ENCODE measurements at regions not wholly inside any gene's neighbourhood (a gene's known extent, or its start where the extent isn't known, plus 50 kb on each side); places are given as distances from the start of the nearest gene placed in this dataset.

GRCh38 chr1:173128742-173129141 lies 78.0 kb upstream of the TNFSF18 start:
- no peaks in the 10 kb centered on the region for H3K27me3 Mint-ChIP-seq (ENCODE audit: low read depth)
- no peak for DNase-seq (ENCODE audit: low spot score in 2 of 2, unreplicated experiment in 2 of 2)
- no peaks in the 10 kb centered on the region for H3K36me3 Mint-ChIP-seq
- no peak overlapping the region for H3K4me3 Mint-ChIP-seq
- H3K27ac Mint-ChIP-seq, result no peak overlapping the region
- H3K4me1 Mint-ChIP-seq, result peaks cover 12% of the 10 kb centered on the region
- TF ChIP-seq CTCF (IDR thresholded peaks at IDR 0.05; ENCODE audit: unreplicated experiment), result no peak
- H3K9me3 Mint-ChIP-seq, result peaks cover 13% of the 10 kb centered on the region

- no peak overlapping the region for H3K4me3 Mint-ChIP-seq
- H3K27ac Mint-ChIP-seq, result no peak overlapping the region
- no peaks in the 10 kb centered on the region for H3K27me3 Mint-ChIP-seq (ENCODE audit: low read depth)
- no peak for TF ChIP-seq CTCF (IDR thresholded peaks at IDR 0.05; ENCODE audit: unreplicated experiment)
- peaks cover 19% of the 10 kb centered on the region for H3K4me1 Mint-ChIP-seq
- H3K36me3 Mint-ChIP-seq, result no peaks in the 10 kb centered on the region
- H3K9me3 Mint-ChIP-seq, result peaks cover 13% of the 10 kb centered on the region
- DNase-seq (ENCODE audit: low spot score in 2 of 2, unreplicated experiment in 2 of 2), result no peak
These were observed 76.9 kb upstream of the TNFSF18 start for GRCh38 chr1:173127369-173128307.

- no peak overlapping the region for H3K4me3 Mint-ChIP-seq
- DNase-seq (ENCODE audit: low spot score in 2 of 2, unreplicated experiment in 2 of 2), result no peak
- peaks cover 13% of the 10 kb centered on the region for H3K9me3 Mint-ChIP-seq
These were observed 75.7 kb upstream of the TNFSF18 start for GRCh38 chr1:173126421-173126820.

GRCh38 chr1:173122958-173123852 lies 72.5 kb upstream of the TNFSF18 start:
- H3K36me3 Mint-ChIP-seq, result no peaks in the 10 kb centered on the region

More at GRCh38 chr1:173126421-173126820, 75.7 kb upstream of the TNFSF18 start:
- no peaks in the 10 kb centered on the region for H3K27me3 Mint-ChIP-seq (ENCODE audit: low read depth)
- no peak for TF ChIP-seq CTCF (IDR thresholded peaks at IDR 0.05; ENCODE audit: unreplicated experiment)
- H3K27ac Mint-ChIP-seq, result no peak overlapping the region
- H3K4me1 Mint-ChIP-seq, result peaks cover 23% of the 10 kb centered on the region
- H3K36me3 Mint-ChIP-seq, result no peaks in the 10 kb centered on the region

More at GRCh38 chr1:173122958-173123852, 72.5 kb upstream of the TNFSF18 start:
- Mint-ChIP-seq H3K9me3 (no peaks in the 10 kb centered on the region), H3K4me1 (peaks cover 23% of the 10 kb centered on the region), H3K4me3 (peak overlapping the region; percentile 33), H3K27ac (peak overlapping the region; percentile 95), H3K27me3 (ENCODE audit: low read depth) (no peaks in the 10 kb centered on the region)
- TF ChIP-seq CTCF (IDR thresholded peaks at IDR 0.05; ENCODE audit: unreplicated experiment), result no peak
- peak in 1 of 2 experiments; percentile 50 for DNase-seq (ENCODE audit: low spot score in 2 of 2, unreplicated experiment in 2 of 2)
